ENCODE measurements at regions not wholly inside any gene's neighbourhood (a gene's known extent, or its start where the extent isn't known, plus 50 kb on each side); places are given as distances from the start of the nearest gene placed in this dataset.

DNA sequence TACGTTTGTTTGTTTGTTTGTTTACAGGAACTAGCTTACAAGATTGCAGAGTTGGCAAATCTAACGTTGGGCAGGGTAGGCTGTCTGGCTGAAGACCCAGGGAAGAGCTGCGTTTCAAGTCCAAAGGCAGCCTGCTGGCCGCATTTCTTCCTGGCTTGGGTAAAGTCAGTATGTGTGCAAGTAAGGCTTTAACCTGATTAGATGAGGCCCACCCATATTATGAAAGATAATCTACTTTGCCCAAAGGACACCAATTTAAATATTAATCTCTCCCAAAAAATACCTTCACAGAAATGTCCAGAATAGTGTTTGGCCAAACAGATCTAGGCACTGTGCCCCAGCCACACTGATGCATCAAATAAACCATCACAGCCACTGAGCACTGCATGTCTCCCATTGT is 228.9 kb upstream of the HABP2 start:
- Mint-ChIP-seq H3K36me3 (ENCODE audit: insufficient read depth) (no peaks in the 10 kb centered on the region), H3K27ac (no peak overlapping the region), H3K4me1 (ENCODE audit: low read depth in 2 of 2) (no peaks in the 10 kb centered on the region), H3K27me3 (peaks cover 0 to 10% of the 10 kb centered on the region in 2 donors), H3K9me3 (no peaks in the 10 kb centered on the region), H3K4me3 (no peak overlapping the region)
- DNase-seq (no peak), ATAC-seq (replicated peaks) (no peak)

DNA sequence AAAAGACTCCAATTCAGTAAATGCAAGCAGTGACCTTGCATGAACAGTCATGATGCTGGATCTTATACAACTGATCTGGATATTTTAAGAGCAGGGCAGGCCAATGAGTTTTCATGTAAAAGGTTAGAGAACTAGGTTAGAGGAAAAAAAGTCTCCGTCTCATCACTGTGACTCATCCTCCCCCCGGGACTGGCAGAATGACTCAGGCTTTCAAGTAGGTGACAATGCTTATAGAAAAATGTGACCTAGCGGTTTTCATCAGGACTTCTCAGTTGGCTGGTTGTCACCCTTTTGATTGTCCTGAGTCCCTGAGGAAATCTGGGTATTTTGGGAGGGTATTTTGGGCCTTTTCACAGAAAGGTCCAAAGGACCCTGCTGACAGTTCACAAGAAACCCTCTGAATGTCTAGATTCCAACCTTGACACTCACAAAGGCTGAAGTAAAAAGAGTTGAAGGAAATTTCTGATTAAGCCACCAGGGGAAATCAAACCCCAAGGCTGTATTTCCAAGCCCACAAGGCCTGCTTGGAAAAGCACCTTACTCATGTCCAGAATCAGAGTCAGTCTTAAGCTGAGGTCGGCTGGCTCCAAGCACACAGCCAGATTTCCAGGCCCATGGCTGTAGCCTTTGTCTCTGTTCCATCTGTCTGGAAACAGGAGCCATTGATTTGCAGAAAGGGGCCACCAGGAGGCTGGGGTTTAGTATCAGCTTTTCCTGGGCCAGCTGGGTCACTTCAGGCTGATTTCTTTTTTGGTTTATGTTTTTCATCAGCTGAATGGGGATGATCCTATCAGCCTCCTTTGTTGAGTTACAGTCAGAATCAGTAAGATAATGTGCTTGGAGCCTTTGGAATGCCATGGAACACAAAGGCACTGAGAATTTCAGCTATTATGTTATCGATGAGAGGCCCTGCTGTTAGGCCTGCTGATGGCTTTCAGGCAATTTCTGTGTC is 226.4 kb upstream of the HABP2 start:
- H3K9me3 Mint-ChIP-seq = no peaks in the 10 kb centered on the region
- ATAC-seq (replicated peaks) = no peak
- H3K27ac Mint-ChIP-seq = no peak overlapping the region
- H3K4me3 Mint-ChIP-seq = no peak overlapping the region
- DNase-seq = no peak
- H3K36me3 Mint-ChIP-seq (ENCODE audit: insufficient read depth) = no peaks in the 10 kb centered on the region
- peaks cover 0 to 18% of the 10 kb centered on the region in 2 donors for H3K27me3 Mint-ChIP-seq
- no peaks in the 10 kb centered on the region for H3K4me1 Mint-ChIP-seq (ENCODE audit: low read depth in 2 of 2)

DNA sequence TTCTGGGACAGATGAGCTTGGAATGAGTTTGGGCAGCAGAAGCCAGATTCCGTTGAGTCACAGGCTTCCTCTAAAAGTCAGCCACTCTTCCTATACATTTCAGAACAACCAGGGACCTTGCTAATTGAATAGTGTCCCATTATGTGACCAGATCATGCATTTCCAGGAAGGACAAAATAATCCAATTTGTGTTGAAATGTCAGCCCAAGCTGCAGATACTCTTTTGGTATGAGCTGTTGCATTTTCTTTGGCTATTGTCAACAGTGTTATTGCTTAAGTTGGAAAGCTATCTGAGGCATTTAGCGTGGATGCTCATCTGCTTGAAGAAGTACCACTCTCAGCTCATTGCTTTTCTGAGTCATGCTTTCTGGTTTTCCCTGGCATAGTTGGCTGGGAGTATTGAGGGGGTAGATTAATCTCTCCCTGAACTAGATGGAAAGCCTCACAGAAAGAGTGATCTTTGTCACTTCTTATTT is 223.7 kb upstream of the HABP2 start:
- Mint-ChIP-seq H3K9me3 (no peaks in the 10 kb centered on the region), H3K27me3 (peaks cover 4 to 24% of the 10 kb centered on the region in 2 donors), H3K4me3 (no peak overlapping the region), H3K27ac (no peak overlapping the region), H3K4me1 (ENCODE audit: low read depth in 2 of 2) (no peaks in the 10 kb centered on the region), H3K36me3 (ENCODE audit: insufficient read depth) (no peaks in the 10 kb centered on the region)
- ATAC-seq (replicated peaks) (no peak), DNase-seq (no peak)

DNA sequence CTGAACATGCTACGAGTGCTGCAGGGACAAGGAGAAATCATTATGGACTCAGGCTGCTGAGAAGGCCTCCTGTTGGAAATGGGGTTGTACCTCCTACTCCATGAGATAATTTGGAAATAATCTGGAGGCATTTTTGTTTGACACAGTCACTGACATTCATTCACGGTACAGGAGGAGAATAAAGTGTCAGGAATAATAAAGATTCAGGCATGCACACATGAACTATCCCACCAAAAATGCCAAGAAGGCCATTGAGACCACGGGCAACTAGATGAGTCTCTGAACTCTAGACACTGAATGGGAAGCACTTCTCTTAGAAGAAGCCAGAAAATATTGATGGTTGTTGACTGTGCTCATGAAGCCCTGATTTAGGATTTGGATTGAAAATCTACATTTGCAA is 220.9 kb upstream of the HABP2 start:
- Mint-ChIP-seq H3K36me3 (ENCODE audit: insufficient read depth) (no peaks in the 10 kb centered on the region), H3K27me3 (peaks cover 4 to 30% of the 10 kb centered on the region in 2 donors), H3K4me3 (no peak overlapping the region), H3K4me1 (ENCODE audit: low read depth in 2 of 2) (no peaks in the 10 kb centered on the region), H3K9me3 (no peaks in the 10 kb centered on the region), H3K27ac (no peak overlapping the region)
- ATAC-seq (replicated peaks) (no peak), DNase-seq (no peak)

DNA sequence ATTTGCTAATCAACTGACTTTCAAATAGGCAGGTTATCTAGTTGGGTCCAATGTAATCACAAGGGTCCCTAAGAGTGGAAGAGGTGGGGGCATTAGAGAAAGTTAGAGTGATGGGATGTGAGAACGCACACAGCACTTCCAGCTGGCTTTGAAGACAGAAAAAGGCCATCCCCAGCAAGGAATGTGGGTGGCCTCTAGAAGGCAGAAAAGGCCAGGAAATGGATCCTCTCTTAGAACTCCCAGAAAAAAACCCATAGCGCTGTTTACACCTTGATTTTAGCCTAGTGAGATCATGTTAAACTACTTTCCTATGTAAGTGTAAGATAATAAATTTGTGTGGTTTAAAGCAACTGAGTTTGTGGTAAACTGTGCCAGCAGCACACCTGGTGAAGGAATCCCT is 219.5 kb upstream of the HABP2 start:
- no peak for DNase-seq
- no peaks in the 10 kb centered on the region for H3K9me3 Mint-ChIP-seq
- no peak for ATAC-seq (replicated peaks)
- H3K27me3 Mint-ChIP-seq = peaks cover 4 to 30% of the 10 kb centered on the region in 2 donors
- H3K4me1 Mint-ChIP-seq (ENCODE audit: low read depth in 2 of 2) = no peaks in the 10 kb centered on the region
- no peak overlapping the region for H3K4me3 Mint-ChIP-seq
- no peak overlapping the region for H3K27ac Mint-ChIP-seq
- H3K36me3 Mint-ChIP-seq (ENCODE audit: insufficient read depth) = no peaks in the 10 kb centered on the region

DNA sequence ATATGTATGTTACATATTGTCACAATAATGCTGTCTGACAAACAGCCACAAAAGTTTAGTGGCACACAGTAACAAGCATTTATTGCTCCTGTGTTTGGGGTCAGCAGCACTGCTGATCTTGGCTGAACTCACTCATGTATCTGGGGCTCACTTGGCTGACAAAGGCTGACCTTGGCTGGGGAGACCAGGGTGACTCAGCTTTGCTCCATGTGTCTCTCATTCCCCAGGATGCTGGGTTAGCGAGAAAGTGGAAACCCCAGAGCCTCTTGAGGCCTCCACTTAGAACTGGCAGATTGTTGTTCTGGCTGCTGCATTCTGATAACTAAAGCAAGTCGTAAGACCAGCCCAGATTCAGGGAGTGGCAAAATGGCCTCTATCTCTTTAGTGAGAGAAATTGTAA is 217.3 kb upstream of the HABP2 start:
- Mint-ChIP-seq H3K27me3 (peaks cover 4 to 14% of the 10 kb centered on the region in 2 donors), H3K4me3 (no peak overlapping the region), H3K9me3 (no peaks in the 10 kb centered on the region), H3K36me3 (ENCODE audit: insufficient read depth) (no peaks in the 10 kb centered on the region), H3K4me1 (ENCODE audit: low read depth in 2 of 2) (no peaks in the 10 kb centered on the region), H3K27ac (no peak overlapping the region)
- ATAC-seq (replicated peaks) = no peak
- DNase-seq = no peak

DNA sequence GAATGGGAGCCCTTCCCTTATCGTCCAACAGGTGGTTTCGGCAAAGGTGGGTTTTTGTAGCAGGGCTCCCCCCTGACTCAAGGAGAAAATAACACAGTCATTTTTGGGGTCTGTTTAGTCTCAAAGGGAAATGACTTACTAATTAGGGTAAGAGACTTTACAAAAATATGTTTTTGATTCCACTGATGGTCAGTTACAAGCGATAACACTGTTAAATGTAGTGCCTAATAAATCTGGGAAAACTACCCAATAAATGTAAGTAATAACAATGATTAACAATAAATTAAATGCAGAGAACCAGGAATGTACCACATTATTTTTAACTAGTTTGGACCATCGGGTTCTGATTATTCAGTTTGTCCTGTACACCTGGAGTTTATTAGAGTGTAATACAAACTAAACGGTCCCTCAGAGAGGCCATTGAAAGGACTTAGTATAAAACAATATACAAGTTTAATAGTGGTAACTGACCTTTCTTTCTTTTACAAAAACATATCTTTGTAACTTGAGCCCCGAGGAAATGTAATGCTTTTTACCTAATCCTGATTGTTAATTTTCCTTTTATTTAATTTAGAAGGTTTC is 216.2 kb upstream of the HABP2 start:
- ATAC-seq (replicated peaks) (no peak), DNase-seq (no peak)
- H3K27ac Mint-ChIP-seq = no peak overlapping the region
- no peak overlapping the region for H3K4me3 Mint-ChIP-seq
- H3K36me3 Mint-ChIP-seq (ENCODE audit: insufficient read depth) = no peaks in the 10 kb centered on the region
- peaks cover 4 to 12% of the 10 kb centered on the region in 2 donors for H3K27me3 Mint-ChIP-seq
- H3K4me1 Mint-ChIP-seq (ENCODE audit: low read depth in 2 of 2) = no peaks in the 10 kb centered on the region
- H3K9me3 Mint-ChIP-seq = no peaks in the 10 kb centered on the region

DNA sequence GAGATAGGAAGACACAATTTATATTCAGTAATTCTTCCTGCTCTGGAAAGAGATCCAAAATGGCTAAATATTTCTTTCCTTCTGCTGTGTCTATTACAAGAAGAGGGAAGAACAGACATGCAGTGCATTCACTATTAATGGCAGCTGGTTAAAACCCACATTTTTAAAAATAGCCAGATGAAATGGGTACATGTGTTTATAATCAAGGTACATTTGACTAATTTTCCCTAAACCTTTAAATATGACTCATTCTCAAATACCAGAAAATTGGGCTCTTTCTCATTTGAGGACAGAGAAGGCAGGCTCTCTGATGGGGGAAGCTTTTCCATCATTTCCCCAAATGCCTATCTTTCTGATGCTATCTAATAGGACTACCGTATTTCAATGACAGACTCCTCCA is 215.7 kb upstream of the HABP2 start:
- DNase-seq = no peak
- Mint-ChIP-seq H3K27me3 (peaks cover 4 to 12% of the 10 kb centered on the region in 2 donors), H3K4me1 (ENCODE audit: low read depth in 2 of 2) (no peaks in the 10 kb centered on the region), H3K9me3 (no peaks in the 10 kb centered on the region), H3K27ac (no peak overlapping the region), H3K36me3 (ENCODE audit: insufficient read depth) (no peaks in the 10 kb centered on the region), H3K4me3 (no peak overlapping the region)
- ATAC-seq (replicated peaks) = no peak

DNA sequence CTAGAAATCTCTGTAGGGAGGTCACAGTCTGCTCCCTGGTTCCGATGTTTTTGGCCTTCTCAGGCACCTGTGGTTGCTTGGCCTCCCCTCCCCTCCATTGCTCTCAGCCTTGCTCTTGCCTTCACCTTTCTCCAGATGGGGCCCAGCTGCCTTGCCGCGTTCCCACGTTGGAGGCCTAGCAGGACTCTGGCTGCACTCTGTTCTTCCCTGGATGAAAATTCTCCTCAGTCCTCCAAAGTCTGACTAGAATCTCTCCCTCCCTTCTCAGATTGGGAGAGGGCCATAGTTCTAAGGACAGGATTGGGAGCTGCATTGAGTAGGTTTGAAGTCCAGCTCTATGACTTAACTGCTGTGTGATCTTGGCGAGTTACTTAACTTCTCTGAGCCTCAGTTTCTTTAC is 213.7 kb upstream of the HABP2 start:
- Mint-ChIP-seq H3K27me3 (peaks cover 0 to 6% of the 10 kb centered on the region in 2 donors), H3K4me1 (ENCODE audit: low read depth in 2 of 2) (no peaks in the 10 kb centered on the region), H3K9me3 (no peaks in the 10 kb centered on the region), H3K36me3 (ENCODE audit: insufficient read depth) (no peaks in the 10 kb centered on the region), H3K27ac (no peak overlapping the region), H3K4me3 (no peak overlapping the region)
- no peak for DNase-seq
- no peak for ATAC-seq (replicated peaks)

DNA sequence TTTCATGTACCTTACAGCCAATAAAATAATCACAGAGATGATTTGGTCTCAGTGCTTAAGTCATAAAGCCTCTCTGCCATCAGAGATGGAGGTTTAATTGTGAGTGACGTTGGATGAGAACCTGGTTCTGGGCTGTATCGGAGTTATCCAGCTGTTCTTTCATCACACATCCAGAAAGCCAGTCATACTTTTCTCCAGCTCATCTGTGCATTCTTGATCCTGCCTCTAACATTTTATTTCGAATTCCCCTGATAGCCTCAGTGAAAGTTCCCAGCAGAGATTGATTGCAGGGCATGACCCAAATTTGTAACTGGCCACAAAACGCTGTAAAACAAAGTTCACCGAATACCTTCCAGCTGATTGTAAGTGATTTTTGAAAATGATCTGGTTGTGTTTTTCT is 212.6 kb upstream of the HABP2 start:
- H3K4me3 Mint-ChIP-seq = no peak overlapping the region
- no peaks in the 10 kb centered on the region for H3K9me3 Mint-ChIP-seq
- DNase-seq (no peak), ATAC-seq (replicated peaks) (no peak)
- H3K27me3 Mint-ChIP-seq = no peaks in the 10 kb centered on the region
- no peak overlapping the region for H3K27ac Mint-ChIP-seq
- H3K36me3 Mint-ChIP-seq (ENCODE audit: insufficient read depth) = no peaks in the 10 kb centered on the region
- no peaks in the 10 kb centered on the region for H3K4me1 Mint-ChIP-seq (ENCODE audit: low read depth in 2 of 2)

DNA sequence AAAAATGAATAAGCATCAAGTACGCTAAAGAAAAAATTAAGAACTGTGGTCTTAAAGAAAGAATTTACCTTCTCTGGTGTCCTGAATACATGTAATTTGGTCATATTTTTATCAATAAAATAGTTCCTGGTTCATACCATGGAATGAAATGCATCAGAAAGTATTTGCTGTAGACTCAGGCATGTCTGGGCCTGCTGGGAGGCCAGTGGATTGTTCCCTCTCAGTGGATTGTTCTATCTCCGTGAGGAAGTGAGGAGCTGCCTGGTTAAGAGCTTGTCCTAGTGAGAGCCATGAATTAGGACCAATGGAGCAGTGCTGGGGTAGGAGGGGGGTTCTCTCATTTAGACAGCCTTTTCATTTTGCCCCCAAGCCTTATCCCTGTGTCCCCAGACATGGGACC is 211.7 kb upstream of the HABP2 start:
- H3K9me3 Mint-ChIP-seq = no peaks in the 10 kb centered on the region
- H3K4me3 Mint-ChIP-seq = no peak overlapping the region
- no peaks in the 10 kb centered on the region for H3K36me3 Mint-ChIP-seq (ENCODE audit: insufficient read depth)
- H3K27me3 Mint-ChIP-seq = no peaks in the 10 kb centered on the region
- H3K27ac Mint-ChIP-seq = no peak overlapping the region
- H3K4me1 Mint-ChIP-seq (ENCODE audit: low read depth in 2 of 2) = no peaks in the 10 kb centered on the region
- no peak for DNase-seq
- no peak for ATAC-seq (replicated peaks)

DNA sequence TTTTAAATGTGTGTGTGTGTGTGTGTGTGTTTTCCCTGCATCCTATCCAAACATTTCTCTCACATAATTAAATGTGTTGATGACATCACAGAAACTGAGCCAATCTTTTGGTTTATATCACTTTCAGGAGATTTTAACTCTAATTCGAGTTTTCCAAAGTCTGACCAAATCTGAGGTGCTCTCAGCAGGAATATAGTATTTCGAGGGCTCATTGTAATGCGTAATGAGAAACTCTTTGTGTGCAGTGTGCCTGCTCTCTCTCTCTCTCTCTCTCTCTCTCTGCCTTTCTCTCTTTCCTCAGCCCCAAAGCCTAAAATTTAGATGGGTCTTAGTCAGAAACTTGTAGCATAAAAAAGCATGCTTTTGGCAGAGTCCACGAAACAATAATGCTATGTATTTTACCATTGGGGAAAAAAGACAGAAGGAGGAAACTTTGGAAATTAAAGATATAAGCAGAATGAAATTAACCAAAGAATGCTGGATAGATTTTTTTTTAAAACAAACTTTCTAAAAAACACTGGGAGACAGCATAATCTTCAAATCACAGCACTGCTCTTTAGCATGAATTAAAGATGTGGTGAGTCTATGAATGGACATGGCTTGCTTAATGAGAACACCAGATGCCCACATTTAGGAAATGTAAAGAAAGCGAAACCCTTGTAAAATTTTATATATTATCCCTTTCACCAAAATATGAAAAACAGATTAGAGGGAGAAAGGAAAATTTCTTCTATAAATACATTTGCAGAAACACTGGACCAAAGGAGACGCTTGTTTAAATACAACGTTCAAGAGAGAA is 206.8 kb upstream of the HABP2 start:
- Mint-ChIP-seq H3K4me3 (no peak overlapping the region), H3K36me3 (ENCODE audit: insufficient read depth) (no peaks in the 10 kb centered on the region), H3K4me1 (ENCODE audit: low read depth in 2 of 2) (no peaks in the 10 kb centered on the region), H3K27ac (no peak overlapping the region), H3K9me3 (no peaks in the 10 kb centered on the region), H3K27me3 (peaks cover 0 to 11% of the 10 kb centered on the region in 2 donors)
- ATAC-seq (replicated peaks) = no peak
- DNase-seq = no peak

DNA sequence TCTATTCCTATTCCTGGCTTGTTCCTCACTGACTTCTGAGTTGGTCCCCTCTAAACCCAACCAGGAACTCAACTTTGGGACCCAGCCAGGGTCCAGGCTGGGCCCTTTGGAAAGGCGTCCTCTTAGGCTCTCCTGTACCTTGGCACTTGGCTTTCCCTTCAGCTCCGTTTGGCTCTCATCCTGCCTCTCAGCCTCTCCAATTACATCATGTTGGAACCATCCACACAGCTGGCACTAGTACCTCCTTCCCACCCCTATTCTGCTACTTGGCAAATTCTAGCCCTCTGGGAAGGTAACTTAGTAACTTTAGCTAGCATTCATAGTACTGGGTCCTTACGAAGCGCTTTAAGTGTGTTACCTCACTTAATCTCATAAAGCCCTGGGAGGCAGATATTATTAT is 205.3 kb upstream of the HABP2 start:
- no peaks in the 10 kb centered on the region for H3K36me3 Mint-ChIP-seq (ENCODE audit: insufficient read depth)
- ATAC-seq (replicated peaks) (no peak), DNase-seq (no peak)
- H3K27ac Mint-ChIP-seq = no peak overlapping the region
- no peaks in the 10 kb centered on the region for H3K4me1 Mint-ChIP-seq (ENCODE audit: low read depth in 2 of 2)
- peaks cover 0 to 11% of the 10 kb centered on the region in 2 donors for H3K27me3 Mint-ChIP-seq
- no peak overlapping the region for H3K4me3 Mint-ChIP-seq
- H3K9me3 Mint-ChIP-seq = no peaks in the 10 kb centered on the region
